ENCODE measurements at regions not wholly inside any gene's neighbourhood (a gene's known extent, or its start where the extent isn't known, plus 50 kb on each side); places are given as distances from the start of the nearest gene placed in this dataset.

- DNase-seq (ENCODE audit: low spot score): no peak
These were observed 193.3 kb downstream of the CD47 start for GRCh38 chr3:107897471-107898061.

- no peak for DNase-seq (ENCODE audit: low spot score)
These were observed 195.8 kb downstream of the CD47 start for GRCh38 chr3:107894998-107895397.

GRCh38 chr3:107892955-107893624 lies 197.7 kb downstream of the CD47 start:
- no peak for DNase-seq (ENCODE audit: low spot score)

- DNase-seq (ENCODE audit: low spot score): no peak
These were observed 205.9 kb downstream of the CD47 start for GRCh38 chr3:107884719-107885460.

- no peak for DNase-seq (ENCODE audit: low spot score)
These were observed 206.8 kb downstream of the CD47 start for GRCh38 chr3:107884028-107884427.

- DNase-seq (ENCODE audit: low spot score): no peak
These were observed 207.9 kb downstream of the CD47 start for GRCh38 chr3:107882881-107883280.

- DNase-seq (ENCODE audit: low spot score): no peak
These were observed 208.6 kb downstream of the CD47 start for GRCh38 chr3:107882261-107882660.

GRCh38 chr3:107881509-107881908 lies 209.3 kb downstream of the CD47 start:
- no peak for DNase-seq (ENCODE audit: low spot score)

- DNase-seq (ENCODE audit: low spot score): no peak
These were observed 210.1 kb downstream of the CD47 start for GRCh38 chr3:107880702-107881101.

- DNase-seq (ENCODE audit: low spot score): no peak
These were observed 212.9 kb downstream of the CD47 start for GRCh38 chr3:107877936-107878335.

- DNase-seq (ENCODE audit: low spot score): no peak
These were observed 219.7 kb downstream of the CD47 start for GRCh38 chr3:107870943-107871638.

GRCh38 chr3:107870096-107870495 lies 220.7 kb downstream of the CD47 start:
- DNase-seq (ENCODE audit: low spot score): no peak

- no peak for DNase-seq (ENCODE audit: low spot score)
These were observed 222.4 kb downstream of the CD47 start for GRCh38 chr3:107868449-107868848.

- no peak for DNase-seq (ENCODE audit: low spot score)
These were observed 228.9 kb downstream of the CD47 start for GRCh38 chr3:107861904-107862303.

GRCh38 chr3:107861422-107861821 lies 229.4 kb downstream of the CD47 start:
- DNase-seq (ENCODE audit: low spot score): no peak
